HUDEP-2 (cell line): ENCODE measurements at regions not wholly inside any gene's neighbourhood (a gene's known extent, or its start where the extent isn't known, plus 50 kb on each side); places are given as distances from the start of the nearest gene placed in this dataset.

Experiments
- DNase-seq, 76 experiments: peaks; one replicate each; lab custom pipeline; 2025; ENCODE audit not compliant: unreplicated experiment in 76 of 76; lab: John Stamatoyannopoulos, UW

DNA sequence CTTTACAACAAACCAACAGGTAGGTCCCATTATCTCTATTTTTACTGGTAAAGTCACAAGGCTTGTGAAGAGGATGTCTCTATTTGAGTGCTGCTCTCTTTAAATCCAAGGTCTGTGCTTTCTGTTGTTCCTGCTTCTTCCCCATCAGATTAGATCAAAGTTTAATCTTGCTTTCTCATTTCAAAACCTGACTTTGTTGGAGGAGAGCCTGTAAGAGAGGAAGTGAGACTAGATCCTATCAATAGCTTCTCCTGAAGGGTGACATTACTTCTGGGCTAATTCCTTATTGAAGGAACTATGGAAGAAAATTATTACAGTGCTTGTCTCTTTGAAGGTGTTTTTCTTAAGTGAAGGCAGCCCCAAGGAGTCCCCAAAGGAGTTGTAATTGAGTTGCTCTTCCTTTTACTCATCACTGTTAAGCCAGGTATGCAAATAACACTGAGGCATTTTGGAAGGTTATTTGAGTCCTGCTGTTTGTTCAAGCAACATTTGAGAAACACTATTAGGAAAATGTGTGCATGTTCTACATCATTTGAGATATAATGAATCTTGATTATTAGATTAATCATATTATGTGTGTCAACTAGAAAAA is 146.2 kb upstream of the MBL2 start:
- DNase-seq: no peak

DNA sequence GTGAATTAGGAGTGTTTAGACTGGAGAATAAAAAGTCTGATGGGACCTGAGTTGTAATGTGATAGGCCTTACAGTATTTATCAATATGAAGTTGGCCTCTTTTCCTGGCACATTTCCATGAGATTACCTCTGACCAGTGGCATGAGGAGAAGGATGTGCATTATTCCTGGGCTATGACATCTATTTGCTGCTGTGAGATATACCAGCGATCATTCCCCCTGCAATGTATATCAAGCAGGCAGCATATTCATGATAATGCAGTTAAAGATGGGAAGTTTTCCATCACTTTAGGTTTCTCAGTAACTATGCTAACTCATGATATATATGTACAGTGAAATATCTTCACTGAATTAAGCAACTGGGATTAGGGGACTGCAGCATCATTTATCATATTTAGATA is 142.8 kb upstream of the MBL2 start:
- DNase-seq: no peak

DNA sequence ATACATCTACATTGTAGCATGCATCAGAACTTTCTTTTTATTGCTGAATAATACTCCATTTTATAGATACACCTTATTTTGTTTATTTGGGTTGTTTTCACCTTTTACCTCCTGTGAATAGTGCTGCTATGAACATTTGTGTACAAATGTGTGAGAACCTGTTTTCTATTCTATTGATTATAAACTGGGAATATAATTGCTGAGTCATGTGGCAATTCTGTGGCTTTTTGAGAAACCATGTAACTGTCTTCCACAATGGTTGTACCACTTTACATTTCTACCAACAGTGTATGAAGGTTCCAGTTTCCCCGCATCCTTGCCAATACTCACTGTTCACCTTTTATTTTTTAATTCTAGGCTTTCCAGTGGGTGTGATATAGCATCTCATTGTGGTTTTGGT is 138.6 kb upstream of the MBL2 start:
- no peak for DNase-seq

DNA sequence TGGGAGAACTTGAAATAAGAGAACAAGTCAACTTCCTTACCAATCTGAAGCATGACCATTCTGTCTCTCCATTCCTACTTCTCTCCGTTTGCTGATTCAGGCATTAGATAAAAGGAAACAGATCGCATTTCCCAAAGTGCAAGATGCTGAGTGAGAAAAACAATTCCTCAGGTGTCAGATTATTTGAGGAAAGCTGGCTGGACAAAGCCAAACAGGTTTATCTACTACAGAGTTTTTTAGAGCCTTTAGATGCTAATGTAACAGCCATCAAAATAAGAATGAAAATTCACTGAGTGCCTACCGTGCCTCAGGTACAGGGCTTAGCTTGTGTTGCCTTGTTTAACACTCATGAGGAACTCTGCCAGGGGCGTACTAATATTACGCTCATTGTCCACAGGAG is 135.9 kb upstream of the MBL2 start:
- no peak for DNase-seq

DNA sequence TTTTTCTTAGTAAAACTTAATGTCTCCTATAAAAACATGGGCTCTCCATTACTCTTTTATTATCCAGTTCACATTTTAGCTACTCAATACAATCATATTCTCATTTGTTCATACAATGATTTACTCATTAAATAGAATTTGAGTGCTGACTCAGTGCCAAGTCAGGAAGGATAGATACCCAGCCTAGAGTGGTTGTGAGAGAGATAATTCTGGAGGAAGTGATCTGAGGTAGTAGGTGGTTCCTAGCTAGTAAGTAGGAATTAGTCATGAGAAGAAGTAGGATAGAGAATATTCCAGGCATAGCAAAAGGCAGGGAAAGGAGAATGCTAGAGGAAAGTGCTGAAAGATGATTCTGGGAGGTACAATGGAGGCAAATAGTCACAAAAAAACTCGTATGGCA is 133.5 kb upstream of the MBL2 start:
- no peak for DNase-seq

DNA sequence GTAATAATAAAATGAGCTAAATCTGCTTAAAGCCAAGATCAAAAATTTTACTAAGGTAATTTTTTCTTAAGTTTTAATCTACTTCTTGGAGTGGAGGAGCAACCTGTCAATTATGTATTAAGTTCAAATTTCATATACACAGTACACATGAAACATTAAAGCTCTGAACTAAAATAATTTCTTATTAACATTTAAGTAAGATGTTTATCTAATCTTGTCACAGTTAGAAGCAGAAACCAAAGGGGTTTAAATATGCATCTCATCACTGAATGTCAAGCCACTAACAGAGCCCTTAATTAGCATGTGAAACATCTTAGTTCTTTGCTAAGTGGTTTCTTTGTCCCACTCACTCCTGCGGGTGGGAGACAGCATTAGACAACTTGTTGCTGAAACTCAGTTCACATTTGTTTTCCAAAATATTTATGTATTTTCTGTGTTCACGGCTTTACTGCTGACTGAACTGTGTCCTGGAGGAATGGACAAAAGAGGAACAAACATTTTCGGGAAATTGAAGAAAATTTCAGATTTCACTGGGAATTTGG is 130.9 kb upstream of the MBL2 start:
- no peak for DNase-seq

DNA sequence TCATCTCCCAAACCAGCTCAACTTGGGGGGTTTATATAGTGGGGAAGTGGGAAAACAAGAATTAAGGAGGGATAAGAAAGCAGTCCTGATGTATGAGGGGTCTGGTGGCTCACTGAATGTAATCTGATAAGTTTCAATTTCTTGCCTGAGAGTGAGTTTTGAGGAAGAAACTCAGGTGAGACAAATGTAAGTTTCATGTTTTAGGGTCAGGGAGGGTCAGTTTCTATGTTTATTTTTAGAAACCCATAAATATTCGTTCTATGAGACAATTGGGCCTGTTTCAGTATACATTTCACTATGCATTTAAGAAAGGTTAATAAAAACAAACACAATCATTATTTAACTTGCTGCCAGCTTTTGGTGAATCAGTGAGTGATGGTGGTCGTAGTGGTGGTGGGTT is 128.0 kb upstream of the MBL2 start:
- DNase-seq: no peak

DNA sequence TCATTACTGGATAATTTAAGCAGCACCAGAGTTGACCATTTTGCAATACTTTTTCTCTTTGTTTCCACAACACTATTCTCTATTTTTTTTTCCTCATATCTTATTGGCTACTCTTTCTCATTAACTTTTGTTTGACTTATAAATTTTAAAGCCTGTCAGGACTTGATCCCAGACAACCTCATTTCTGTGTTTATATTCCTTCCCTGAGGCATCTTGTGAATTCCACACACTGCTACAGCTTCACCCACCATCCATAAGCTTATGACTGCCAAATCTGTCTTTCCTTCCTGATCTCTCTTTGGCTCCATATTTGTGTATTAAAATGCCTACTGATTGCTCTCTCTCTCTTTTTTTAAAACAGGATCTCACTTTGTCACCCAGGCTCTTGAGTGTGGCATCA is 124.6 kb upstream of the MBL2 start:
- no peak for DNase-seq

DNA sequence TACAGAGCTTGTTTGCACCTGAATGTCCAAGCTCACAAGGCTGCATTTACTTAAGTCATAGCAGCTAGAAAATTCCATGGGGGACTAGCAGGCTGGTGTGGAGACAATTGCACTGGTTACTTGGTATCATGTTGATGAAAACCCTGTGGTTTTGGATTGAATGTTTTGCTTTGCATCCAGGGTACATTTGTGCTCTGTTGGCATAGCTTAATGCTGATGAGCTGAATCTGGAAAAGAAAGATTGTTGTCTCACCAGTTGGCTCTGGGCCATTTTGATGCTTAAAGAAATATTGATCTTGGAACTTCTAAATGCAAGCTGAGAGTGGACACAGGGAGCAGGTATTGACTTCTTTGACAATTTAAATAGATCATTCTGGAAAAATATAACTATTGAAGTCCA is 122.5 kb upstream of the MBL2 start:
- DNase-seq: no peak

DNA sequence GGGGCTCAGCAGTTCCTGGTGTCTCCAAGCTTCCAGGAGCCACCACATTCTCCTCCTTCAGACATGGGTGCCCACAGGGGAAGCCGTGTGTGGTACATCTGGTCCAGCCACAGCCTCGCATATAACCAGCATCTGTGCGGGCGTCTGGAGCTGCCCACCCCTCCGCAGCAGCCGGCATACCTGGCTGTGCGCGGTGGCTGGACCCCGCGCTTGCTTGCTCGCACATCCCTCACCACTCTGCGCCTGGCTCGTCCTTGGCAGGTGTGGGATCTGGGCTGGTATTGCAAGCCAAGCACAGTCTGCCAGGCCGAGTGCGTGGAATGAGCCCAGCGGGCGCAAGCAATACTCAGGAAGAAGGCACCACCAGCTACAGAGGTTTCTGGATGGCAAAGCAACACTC is 117.7 kb upstream of the MBL2 start:
- no peak for DNase-seq

DNA sequence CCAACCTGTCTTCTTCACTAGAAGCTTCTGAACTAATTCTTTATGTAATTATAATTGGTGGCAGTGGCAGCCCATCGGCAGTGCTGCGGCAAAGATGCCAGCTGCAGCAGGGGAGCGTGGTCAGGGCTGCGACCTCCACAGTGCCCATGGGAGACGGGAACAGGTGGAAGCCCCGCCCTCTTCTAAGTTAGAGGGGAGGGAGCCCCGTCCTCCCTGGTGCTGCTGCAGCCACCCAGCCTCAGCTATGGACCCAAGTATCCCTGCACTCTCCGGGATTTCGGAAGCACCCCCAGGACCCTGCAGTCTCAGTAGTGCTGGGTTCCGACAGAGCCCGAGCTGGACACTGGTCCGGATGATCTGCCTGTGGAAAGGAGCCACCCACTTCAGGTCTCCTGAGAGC is 117.0 kb upstream of the MBL2 start:
- no peak for DNase-seq

DNA sequence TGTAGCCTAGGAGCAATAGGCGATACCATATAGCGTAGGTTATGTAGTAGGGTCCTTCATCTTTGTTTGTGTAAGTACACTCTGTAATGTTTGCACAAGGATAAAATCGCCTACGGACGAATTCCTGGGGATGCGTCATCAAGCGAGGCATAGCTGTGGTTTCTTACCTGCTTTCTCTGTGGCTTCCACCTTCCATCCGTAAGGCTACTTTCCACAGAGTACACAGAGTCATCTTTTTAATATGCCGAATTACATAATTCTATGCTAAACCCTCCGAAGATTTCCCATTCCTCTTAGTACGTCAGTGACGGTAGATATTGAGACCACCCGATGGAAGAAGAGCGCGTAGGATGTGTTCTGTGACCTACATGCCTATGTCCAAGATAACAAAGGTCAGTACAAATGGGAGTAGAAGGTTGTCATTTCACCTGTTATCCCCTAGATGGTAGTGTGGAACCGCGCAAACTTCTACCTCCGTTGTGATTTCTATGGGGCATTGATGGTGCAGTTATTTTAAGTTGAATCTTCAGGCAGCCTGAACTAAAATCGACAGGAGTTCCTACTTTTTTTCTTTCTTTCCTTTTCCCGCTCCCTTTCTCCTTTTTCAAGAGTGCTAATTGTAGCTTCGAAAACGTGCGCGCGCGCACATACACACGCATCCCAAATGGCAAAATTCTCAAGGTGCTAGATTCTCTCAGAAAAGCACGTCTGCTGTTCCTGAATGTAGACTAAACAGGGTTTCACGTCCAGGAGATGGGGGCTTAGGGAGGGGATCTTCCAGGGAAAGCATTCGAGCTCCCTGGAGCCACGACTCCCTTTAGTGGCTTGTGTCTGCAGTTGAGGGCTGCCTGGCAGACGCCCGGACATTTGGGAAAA is 111.7 kb upstream of the MBL2 start:
- peak in 29 of 76 experiments; percentile 1 to 68 (median 30) for DNase-seq

DNA sequence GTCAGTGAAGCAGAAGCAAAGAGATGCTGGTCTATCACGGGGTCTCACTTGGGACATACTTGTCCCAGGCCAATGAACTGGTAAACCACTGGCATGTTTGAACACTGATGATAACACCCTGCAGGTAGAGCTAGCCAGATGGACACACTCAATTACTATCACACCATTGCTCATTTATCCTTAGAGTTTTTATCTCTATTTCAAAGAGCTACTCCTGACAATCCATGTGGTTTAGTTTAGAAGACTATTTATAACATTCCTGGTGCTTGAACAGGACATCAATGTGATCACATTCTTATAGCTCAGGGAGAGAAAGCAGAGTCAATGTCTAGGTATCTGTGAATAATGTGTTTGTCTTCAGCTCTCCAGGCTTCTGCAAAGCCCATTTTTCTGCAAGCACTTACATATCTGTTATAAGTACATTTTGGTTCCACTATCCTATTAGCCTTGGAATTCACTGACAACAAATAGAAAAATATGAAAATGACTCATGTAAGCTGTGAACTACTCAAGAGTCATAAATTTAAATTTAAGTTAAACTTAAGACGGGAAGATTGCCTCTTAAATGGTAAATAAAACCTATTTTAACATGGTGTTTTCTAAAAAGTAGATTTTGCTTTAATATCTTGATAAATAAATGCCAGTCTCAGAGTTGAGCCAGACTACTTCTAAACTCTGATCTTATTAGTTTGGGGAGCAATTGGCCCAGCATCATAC is 106.7 kb upstream of the MBL2 start:
- DNase-seq: no peak

DNA sequence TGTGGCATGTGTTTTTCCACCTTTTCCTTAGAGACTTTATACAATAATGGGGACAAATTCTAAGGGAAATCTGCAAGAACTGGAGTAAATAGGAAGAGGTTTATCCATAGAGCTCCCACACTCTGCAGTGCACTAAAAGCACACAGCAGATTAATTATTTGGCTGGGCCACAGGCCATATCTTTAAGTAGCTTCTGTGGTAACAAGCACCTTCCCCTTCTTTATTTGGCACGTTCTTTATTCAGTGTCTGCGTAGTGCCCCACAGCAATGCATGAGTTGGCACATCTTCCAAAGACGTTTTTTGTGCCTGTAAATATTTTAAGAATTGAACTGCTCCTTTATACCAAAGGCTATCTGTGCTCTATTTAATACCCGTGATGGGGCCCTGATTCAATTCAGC is 104.9 kb upstream of the MBL2 start:
- DNase-seq: peak in 41 of 76 experiments; percentile 2 to 82 (median 33)

DNA sequence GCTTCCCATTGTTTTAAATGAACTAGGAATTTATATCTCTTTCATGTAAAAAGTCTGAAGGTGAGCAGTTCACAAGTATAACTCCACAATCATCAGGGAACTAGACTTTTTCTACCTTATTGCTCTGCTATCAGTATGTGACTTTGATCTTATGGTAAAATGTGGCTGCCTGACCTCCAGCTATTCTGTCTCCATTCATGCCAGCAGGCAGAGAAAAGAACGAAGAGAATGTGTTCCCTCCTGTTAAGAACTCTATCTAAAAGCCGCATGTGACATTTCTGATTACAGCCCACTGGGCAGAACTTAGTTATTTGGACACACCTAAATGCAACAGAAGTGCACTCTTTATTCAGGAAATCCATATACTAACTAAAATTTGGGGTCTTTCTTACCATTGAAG is 102.8 kb upstream of the MBL2 start:
- DNase-seq: peak in 34 of 76 experiments; percentile 2 to 66 (median 30)

DNA sequence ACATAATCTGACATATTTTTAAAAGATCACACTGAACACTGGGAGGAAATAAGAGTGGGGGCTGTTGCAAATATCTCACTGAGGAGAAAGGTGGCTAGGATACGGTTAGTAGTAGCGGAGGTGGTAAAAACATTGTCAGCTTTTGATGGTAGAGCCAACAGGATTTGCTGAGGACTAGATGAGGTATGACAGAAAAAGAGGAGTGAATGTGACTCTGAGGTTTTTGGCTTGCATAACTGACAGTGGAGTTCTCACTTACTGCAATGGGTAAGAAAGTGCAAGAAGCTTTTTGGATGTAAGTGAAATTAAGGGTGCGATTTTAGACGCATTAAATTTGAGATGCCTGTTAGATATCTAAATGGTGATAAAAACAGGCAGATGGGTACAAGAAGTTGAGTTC is 102.0 kb upstream of the MBL2 start:
- no peak for DNase-seq

DNA sequence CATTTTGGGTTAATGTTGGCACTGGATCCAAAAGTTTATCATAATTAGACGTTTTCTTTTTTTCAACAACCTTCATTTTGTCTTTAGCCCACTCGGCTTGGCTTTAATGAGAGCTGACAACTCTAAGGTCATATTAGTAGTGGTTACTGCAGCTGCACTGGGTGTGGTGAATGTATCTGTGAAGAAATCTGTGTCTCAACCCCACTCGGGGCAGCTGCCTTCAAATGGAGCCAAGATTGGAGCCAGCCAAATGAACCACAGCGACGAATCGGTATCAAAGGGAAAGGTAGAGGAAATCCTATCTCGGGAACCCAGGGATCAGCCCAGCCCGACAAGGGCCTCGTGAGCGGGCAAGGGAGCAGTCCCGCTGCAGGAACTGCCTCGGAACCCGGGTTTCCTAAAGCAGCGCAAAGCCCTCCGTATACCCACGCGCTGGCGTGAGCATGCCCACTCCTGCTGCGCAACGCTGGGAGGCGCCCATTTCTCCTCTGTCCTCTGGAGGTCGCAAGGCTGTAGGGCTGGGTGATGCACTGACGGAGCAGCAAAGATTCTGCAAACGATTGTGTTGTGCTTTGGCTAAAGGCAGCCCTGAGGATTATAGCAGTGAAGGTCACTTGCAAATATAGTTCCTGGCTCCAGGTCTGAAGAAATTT is 98.7 kb upstream of the MBL2 start:
- DNase-seq: no peak

DNA sequence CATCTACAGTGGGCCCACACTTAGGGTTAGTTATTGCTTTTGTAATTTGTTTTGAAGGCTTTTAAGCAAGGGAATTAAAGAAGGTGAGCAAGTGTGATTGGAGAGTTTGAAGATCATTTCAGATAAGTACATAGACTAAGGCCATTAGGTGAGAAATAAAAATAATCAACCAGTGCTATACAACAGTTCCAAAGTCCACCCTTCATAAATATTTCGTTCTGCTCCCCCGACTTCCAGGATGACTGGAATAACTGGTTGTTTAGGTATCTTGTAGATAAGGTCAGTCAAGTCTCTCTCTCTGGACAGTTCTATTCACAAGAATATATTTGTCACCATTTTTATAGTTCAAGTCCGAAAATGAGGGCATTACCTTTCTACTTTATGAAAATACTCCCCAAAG is 98.0 kb upstream of the MBL2 start:
- no peak for DNase-seq

DNA sequence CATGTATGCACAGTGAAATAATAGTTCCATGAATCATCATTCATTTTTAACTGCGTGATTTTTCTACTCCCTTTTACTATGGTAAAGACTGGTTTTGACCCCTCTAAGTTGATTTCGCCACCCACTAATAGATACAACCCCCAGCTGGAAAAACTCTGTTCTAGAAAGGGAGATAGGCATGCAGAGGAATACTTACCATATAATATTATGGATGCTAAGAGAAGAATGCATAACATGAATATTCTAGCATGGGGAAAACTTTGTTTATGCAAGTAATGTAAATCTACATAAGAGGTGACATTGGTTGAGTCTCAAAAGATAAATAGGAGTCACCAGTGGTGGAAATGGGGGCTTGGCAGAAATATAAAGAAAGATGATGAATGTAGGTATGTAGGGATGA is 97.3 kb upstream of the MBL2 start:
- DNase-seq: no peak

DNA sequence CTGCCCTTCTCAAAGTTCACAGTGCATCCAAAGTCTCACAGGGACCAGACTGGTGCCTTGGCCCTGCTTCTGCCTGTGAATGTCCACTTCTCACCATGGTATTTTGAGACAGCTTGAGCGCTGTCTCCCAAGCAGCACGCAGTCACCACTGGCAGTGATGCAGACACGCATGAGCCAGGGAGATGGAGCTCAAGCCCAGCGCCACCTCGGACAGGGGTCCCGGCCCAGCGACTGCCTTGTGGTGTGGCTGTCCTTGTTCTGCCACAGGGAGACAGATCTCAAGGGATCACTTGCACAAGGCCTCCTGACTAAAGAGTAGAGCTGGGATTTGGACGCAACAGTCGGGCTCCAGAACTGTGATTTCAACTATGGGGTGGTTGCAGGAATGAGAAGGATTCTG is 92.6 kb upstream of the MBL2 start:
- DNase-seq: no peak
